ENCODE measurements at regions not wholly inside any gene's neighbourhood (a gene's known extent, or its start where the extent isn't known, plus 50 kb on each side); places are given as distances from the start of the nearest gene placed in this dataset.
"Not testable (repeated sequence)": the region's sequence is repeated elsewhere in the genome, so short reads cannot be mapped to it uniquely, and the experiment has no call there.

GRCh38 chr7:65621580-65622201 lies 248.0 kb downstream of the ZNF92 start:
- not testable (repeated sequence) for H3K4ac ChIP-seq (ENCODE audit: low read depth in 1 of 2, low read length in 2 of 2); H3K9me3 ChIP-seq (ENCODE audit: control insufficient read depth, low read length); H2BK120ac ChIP-seq (ENCODE audit: low read depth, low read length); H4K91ac ChIP-seq (ENCODE audit: low read length); H3K23ac ChIP-seq (ENCODE audit: low read length in 2 of 2); H2BK12ac ChIP-seq (ENCODE audit: low read length in 2 of 2); H2AK5ac ChIP-seq (ENCODE audit: low read length, severe bottlenecking); H3K14ac ChIP-seq (ENCODE audit: low read length in 2 of 2); H2BK5ac ChIP-seq (ENCODE audit: low read depth, low read length, poor library complexity, severe bottlenecking); H3K36me3 ChIP-seq (ENCODE audit: control insufficient read depth in 1 of 2, insufficient read depth in 2 of 2, low read depth in 1 of 2, low read length in 2 of 2); H3K18ac ChIP-seq (ENCODE audit: low read depth in 1 of 2, low read length in 2 of 2); H3K79me1 ChIP-seq (replicated peaks; ENCODE audit: low read length, poor library complexity, severe bottlenecking); H3K4me2 ChIP-seq (ENCODE audit: low read length, poor library complexity, severe bottlenecking); H2BK15ac ChIP-seq (ENCODE audit: low read depth, poor library complexity, severe bottlenecking); H3K27ac ChIP-seq (ENCODE audit: low read length, poor library complexity, severe bottlenecking); H3K9ac ChIP-seq (ENCODE audit: low read length); H3K4me1 ChIP-seq (ENCODE audit: control insufficient read depth, insufficient read depth, low read depth, low read length); H2AFZ ChIP-seq (ENCODE audit: low read depth, low read length); H3K4me3 ChIP-seq (ENCODE audit: insufficient read depth in 1 of 2, low read depth in 1 of 2, low read length in 2 of 2); H4K8ac ChIP-seq (ENCODE audit: low read length)
- H3K27me3 ChIP-seq (ENCODE audit: control insufficient read depth in 1 of 2, insufficient read depth in 1 of 2, low read length in 2 of 2): peaks cover 4 to 12% of the 10 kb centered on the region in 2 experiments
- WGBS: 45% methylated on average over 5 of the region's 6 CpGs
- DNase-seq: peak; percentile 10

DNA sequence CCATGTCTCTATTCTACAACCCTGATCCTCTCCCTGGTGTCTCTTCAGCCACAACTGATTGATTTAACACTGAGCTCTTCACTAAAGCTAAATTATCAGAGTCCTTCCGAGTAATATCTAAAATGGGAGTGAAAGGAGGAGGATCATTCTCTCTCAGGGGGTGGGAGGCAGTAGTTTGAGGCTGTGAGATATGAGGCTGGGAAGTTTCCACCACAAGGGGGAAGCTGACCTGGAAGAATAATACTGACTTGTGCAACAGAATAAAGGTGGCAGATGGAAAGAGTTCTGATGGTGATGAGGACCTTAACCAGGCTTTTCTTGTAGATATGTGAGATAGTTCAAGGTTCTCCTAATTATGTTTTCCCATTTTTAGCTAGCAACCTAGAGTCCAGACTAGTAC lies 241.6 kb upstream of the VKORC1L1 start:
- not testable (repeated sequence) for H3K9ac ChIP-seq (ENCODE audit: low read length); H3K4ac ChIP-seq (ENCODE audit: low read depth in 1 of 2, low read length in 2 of 2); H3K27me3 ChIP-seq (ENCODE audit: control insufficient read depth in 1 of 2, insufficient read depth in 1 of 2, low read length in 2 of 2); H3K9me3 ChIP-seq (ENCODE audit: control insufficient read depth, low read length); H3K27ac ChIP-seq (ENCODE audit: low read length, poor library complexity, severe bottlenecking); H3K18ac ChIP-seq (ENCODE audit: low read depth in 1 of 2, low read length in 2 of 2); H2BK5ac ChIP-seq (ENCODE audit: low read depth, low read length, poor library complexity, severe bottlenecking); H3K4me3 ChIP-seq (ENCODE audit: insufficient read depth in 1 of 2, low read depth in 1 of 2, low read length in 2 of 2); H3K14ac ChIP-seq (ENCODE audit: low read length in 2 of 2); DNase-seq; H3K36me3 ChIP-seq (ENCODE audit: control insufficient read depth in 1 of 2, insufficient read depth in 2 of 2, low read depth in 1 of 2, low read length in 2 of 2); H2BK12ac ChIP-seq (ENCODE audit: low read length in 2 of 2); H2BK15ac ChIP-seq (ENCODE audit: low read depth, poor library complexity, severe bottlenecking); H3K4me2 ChIP-seq (ENCODE audit: low read length, poor library complexity, severe bottlenecking); H3K4me1 ChIP-seq (ENCODE audit: control insufficient read depth, insufficient read depth, low read depth, low read length); H2BK120ac ChIP-seq (ENCODE audit: low read depth, low read length); H2AFZ ChIP-seq (ENCODE audit: low read depth, low read length); H4K91ac ChIP-seq (ENCODE audit: low read length); H4K8ac ChIP-seq (ENCODE audit: low read length); H3K23ac ChIP-seq (ENCODE audit: low read length in 2 of 2); H2AK5ac ChIP-seq (ENCODE audit: low read length, severe bottlenecking); H3K79me1 ChIP-seq (replicated peaks; ENCODE audit: low read length, poor library complexity, severe bottlenecking)
- no CpG with 5 or more reads among the region's 1 CpG for WGBS

GRCh38 chr7:65633587-65634404 lies 239.1 kb upstream of the VKORC1L1 start:
- H3K4me3 ChIP-seq (ENCODE audit: insufficient read depth in 1 of 2, low read depth in 1 of 2, low read length in 2 of 2); H3K23ac ChIP-seq (ENCODE audit: low read length in 2 of 2); H4K91ac ChIP-seq (ENCODE audit: low read length); H4K8ac ChIP-seq (ENCODE audit: low read length); H3K27ac ChIP-seq (ENCODE audit: low read length, poor library complexity, severe bottlenecking); H2BK15ac ChIP-seq (ENCODE audit: low read depth, poor library complexity, severe bottlenecking); H2AFZ ChIP-seq (ENCODE audit: low read depth, low read length); H3K4me1 ChIP-seq (ENCODE audit: control insufficient read depth, insufficient read depth, low read depth, low read length); H3K9me3 ChIP-seq (ENCODE audit: control insufficient read depth, low read length); H2BK12ac ChIP-seq (ENCODE audit: low read length in 2 of 2); H3K18ac ChIP-seq (ENCODE audit: low read depth in 1 of 2, low read length in 2 of 2); H3K79me1 ChIP-seq (replicated peaks; ENCODE audit: low read length, poor library complexity, severe bottlenecking); H3K4ac ChIP-seq (ENCODE audit: low read depth in 1 of 2, low read length in 2 of 2); H3K9ac ChIP-seq (ENCODE audit: low read length); H2BK5ac ChIP-seq (ENCODE audit: low read depth, low read length, poor library complexity, severe bottlenecking); H2AK5ac ChIP-seq (ENCODE audit: low read length, severe bottlenecking); H3K14ac ChIP-seq (ENCODE audit: low read length in 2 of 2); H3K27me3 ChIP-seq (ENCODE audit: control insufficient read depth in 1 of 2, insufficient read depth in 1 of 2, low read length in 2 of 2); H3K36me3 ChIP-seq (ENCODE audit: control insufficient read depth in 1 of 2, insufficient read depth in 2 of 2, low read depth in 1 of 2, low read length in 2 of 2); H3K4me2 ChIP-seq (ENCODE audit: low read length, poor library complexity, severe bottlenecking); H2BK120ac ChIP-seq (ENCODE audit: low read depth, low read length); DNase-seq: not testable (repeated sequence)
- WGBS: no CpG with 5 or more reads among the region's 10 CpGs

DNA sequence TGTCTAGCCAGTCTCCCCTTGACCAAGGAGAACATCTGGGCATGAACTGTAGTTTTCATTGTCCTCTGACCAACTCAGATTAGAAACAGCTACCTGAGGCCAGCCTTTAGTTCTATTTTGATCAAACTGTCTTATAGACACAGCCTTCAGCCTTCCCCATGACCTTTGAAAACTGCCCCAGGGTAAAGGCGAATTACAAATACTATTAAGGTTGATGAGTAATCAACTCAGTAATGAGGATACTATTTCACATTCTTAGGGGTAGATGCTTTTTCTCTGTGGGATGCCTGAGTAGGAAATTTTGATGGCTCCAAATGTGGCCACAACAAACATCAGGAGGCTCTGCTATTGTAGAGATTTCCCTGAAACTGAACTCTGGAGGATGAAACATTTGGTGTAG lies 234.0 kb upstream of the VKORC1L1 start:
- not testable (repeated sequence) for H3K4ac ChIP-seq (ENCODE audit: low read depth in 1 of 2, low read length in 2 of 2); H3K27me3 ChIP-seq (ENCODE audit: control insufficient read depth in 1 of 2, insufficient read depth in 1 of 2, low read length in 2 of 2); H2BK120ac ChIP-seq (ENCODE audit: low read depth, low read length); H3K9me3 ChIP-seq (ENCODE audit: control insufficient read depth, low read length); H2AFZ ChIP-seq (ENCODE audit: low read depth, low read length); H3K18ac ChIP-seq (ENCODE audit: low read depth in 1 of 2, low read length in 2 of 2); H4K8ac ChIP-seq (ENCODE audit: low read length); H3K23ac ChIP-seq (ENCODE audit: low read length in 2 of 2); H3K4me3 ChIP-seq (ENCODE audit: insufficient read depth in 1 of 2, low read depth in 1 of 2, low read length in 2 of 2); H3K14ac ChIP-seq (ENCODE audit: low read length in 2 of 2); H4K91ac ChIP-seq (ENCODE audit: low read length); H2BK12ac ChIP-seq (ENCODE audit: low read length in 2 of 2); DNase-seq; H3K79me1 ChIP-seq (replicated peaks; ENCODE audit: low read length, poor library complexity, severe bottlenecking); H2AK5ac ChIP-seq (ENCODE audit: low read length, severe bottlenecking); H3K9ac ChIP-seq (ENCODE audit: low read length); H3K4me1 ChIP-seq (ENCODE audit: control insufficient read depth, insufficient read depth, low read depth, low read length); H3K4me2 ChIP-seq (ENCODE audit: low read length, poor library complexity, severe bottlenecking); H3K36me3 ChIP-seq (ENCODE audit: control insufficient read depth in 1 of 2, insufficient read depth in 2 of 2, low read depth in 1 of 2, low read length in 2 of 2); H2BK15ac ChIP-seq (ENCODE audit: low read depth, poor library complexity, severe bottlenecking); H3K27ac ChIP-seq (ENCODE audit: low read length, poor library complexity, severe bottlenecking); H2BK5ac ChIP-seq (ENCODE audit: low read depth, low read length, poor library complexity, severe bottlenecking)
- WGBS: no CpG with 5 or more reads among the region's 1 CpG
